Mammary epithelial cell (primary cell): ENCODE measurements at regions not wholly inside any gene's neighbourhood (a gene's known extent, or its start where the extent isn't known, plus 50 kb on each side); places are given as distances from the start of the nearest gene placed in this dataset.
"Not testable (repeated sequence)": the region's sequence is repeated elsewhere in the genome, so short reads cannot be mapped to it uniquely, and the experiment has no call there.

Experiments
- EZH2 ChIP-seq: IDR thresholded peaks from 2 replicates; pipeline ENCODE4 v1.6.1; 2012; ENCODE audit warnings: low read length, inconsistent platforms, borderline replicate concordance
- TF ChIP-seq, protein P1 (sequence below), 2 donors: IDR thresholded peaks in 1 of 2; conservative IDR thresholded peaks in 1 of 2; 2 replicates each; pipeline ENCODE4 v1.5.1; 2011 to 2012; ENCODE audit warnings: inconsistent platforms in 2 of 2, low read length in 2 of 2, mild to moderate bottlenecking in 2 of 2, control low read depth in 1 of 2, low read depth in 1 of 2; ENCODE audit not compliant: insufficient read depth in 1 of 2; ENCODE audit errors: extremely low read depth in 1 of 2

DNA sequence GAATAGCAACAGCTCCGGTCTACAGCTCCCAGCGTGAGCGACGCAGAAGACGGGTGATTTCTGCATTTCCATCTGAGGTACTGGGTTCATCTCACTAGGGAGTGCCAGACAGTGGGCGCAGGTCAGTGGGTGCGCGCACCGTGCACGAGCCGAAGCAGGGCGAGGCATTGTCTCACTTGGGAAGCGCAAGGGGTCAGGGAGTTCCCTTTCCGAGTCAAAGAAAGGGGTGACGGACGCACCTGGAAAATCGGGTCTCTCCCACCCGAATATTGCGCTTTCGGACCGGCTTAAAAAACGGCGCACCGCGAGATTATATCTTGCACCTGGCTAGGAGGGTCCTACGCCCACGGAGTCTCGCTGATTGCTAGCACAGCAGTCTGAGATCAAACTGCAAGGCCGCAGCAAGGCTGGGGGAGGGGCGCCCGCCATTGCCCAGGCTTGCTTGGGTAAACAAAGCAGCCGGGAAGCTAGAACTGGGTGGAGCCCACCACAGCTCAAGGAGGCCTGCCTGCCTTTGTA is 442.3 kb upstream of the NFIA start:
- TF ChIP-seq, protein P1, sequence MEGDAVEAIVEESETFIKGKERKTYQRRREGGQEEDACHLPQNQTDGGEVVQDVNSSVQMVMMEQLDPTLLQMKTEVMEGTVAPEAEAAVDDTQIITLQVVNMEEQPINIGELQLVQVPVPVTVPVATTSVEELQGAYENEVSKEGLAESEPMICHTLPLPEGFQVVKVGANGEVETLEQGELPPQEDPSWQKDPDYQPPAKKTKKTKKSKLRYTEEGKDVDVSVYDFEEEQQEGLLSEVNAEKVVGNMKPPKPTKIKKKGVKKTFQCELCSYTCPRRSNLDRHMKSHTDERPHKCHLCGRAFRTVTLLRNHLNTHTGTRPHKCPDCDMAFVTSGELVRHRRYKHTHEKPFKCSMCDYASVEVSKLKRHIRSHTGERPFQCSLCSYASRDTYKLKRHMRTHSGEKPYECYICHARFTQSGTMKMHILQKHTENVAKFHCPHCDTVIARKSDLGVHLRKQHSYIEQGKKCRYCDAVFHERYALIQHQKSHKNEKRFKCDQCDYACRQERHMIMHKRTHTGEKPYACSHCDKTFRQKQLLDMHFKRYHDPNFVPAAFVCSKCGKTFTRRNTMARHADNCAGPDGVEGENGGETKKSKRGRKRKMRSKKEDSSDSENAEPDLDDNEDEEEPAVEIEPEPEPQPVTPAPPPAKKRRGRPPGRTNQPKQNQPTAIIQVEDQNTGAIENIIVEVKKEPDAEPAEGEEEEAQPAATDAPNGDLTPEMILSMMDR (conservative IDR thresholded peaks at IDR 0.05 in 1 of 2, IDR thresholded peaks at IDR 0.05 in 1 of 2; ENCODE audit: extremely low read depth in 1 of 2, insufficient read depth in 1 of 2, low read depth in 1 of 2, low read length in 2 of 2), result not testable (repeated sequence)
- not testable (repeated sequence) for TF ChIP-seq EZH2
